ENCODE measurements at regions not wholly inside any gene's neighbourhood (a gene's known extent, or its start where the extent isn't known, plus 50 kb on each side); places are given as distances from the start of the nearest gene placed in this dataset.

DNA sequence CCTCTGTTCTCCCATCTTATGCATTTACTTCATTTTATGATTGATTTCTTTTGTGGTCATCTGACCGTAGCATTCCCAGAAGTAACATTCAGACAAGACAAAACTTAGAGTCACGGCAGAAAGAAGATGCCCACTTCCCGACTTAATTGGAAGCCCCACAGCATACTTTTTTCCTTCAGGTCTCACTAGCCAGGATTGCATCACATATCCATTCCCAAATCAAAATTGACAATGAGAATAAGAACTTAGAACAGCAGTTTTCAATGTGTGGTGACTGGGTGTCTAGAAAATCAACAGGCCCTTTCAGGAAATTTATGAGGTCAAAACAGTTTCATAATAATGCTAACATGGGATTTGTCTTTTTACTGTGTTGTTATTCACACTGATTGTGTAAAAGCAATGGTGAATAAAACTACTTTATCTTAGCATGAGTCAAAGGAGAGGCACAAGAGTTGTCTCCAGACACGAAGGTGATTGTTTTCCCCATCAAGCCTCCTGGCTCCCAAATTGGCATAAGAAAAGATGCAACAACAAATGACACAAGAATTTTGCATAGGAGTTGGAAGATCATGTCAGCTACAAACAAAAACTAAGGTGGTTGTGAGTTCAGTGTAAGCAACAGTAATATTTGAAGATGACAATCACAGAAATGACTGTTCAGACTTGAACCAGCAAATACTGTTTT is 493.9 kb downstream of the HTR7 start:
- intact Hi-C loops (cut with micrococcal nuclease; ENCODE audit: unreplicated experiment), result no loop called here
- no peak overlapping the region for H3K4me3 ChIP-seq (ENCODE audit: low read depth, low read length, poor library complexity, severe bottlenecking)
- no peak overlapping the region for H3K4me2 ChIP-seq (ENCODE audit: low read length)
- H3K4me1 ChIP-seq (ENCODE audit: insufficient read depth, low read length, poor library complexity, severe bottlenecking), result no peaks in the 10 kb centered on the region
- no peak for TF ChIP-seq EZH2phosphoT487 (IDR thresholded peaks at IDR 0.05; ENCODE audit: borderline replicate concordance, low read depth, low read length)
- TF ChIP-seq, protein P1, sequence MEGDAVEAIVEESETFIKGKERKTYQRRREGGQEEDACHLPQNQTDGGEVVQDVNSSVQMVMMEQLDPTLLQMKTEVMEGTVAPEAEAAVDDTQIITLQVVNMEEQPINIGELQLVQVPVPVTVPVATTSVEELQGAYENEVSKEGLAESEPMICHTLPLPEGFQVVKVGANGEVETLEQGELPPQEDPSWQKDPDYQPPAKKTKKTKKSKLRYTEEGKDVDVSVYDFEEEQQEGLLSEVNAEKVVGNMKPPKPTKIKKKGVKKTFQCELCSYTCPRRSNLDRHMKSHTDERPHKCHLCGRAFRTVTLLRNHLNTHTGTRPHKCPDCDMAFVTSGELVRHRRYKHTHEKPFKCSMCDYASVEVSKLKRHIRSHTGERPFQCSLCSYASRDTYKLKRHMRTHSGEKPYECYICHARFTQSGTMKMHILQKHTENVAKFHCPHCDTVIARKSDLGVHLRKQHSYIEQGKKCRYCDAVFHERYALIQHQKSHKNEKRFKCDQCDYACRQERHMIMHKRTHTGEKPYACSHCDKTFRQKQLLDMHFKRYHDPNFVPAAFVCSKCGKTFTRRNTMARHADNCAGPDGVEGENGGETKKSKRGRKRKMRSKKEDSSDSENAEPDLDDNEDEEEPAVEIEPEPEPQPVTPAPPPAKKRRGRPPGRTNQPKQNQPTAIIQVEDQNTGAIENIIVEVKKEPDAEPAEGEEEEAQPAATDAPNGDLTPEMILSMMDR (conservative IDR thresholded peaks at IDR 0.05; ENCODE audit: low read length), result no peak
- no peaks in the 10 kb centered on the region for H4K20me1 ChIP-seq (ENCODE audit: insufficient read depth, low read length)
- H3K9me3 ChIP-seq (ENCODE audit: low read length), result no peaks in the 10 kb centered on the region
- no peaks in the 10 kb centered on the region for H3K9me2 ChIP-seq (ENCODE audit: insufficient read depth, low read length)
- DNase-seq (ENCODE audit: low spot score), result no peak
- H3K27ac ChIP-seq (ENCODE audit: low read depth, low read length, poor library complexity, severe bottlenecking), result no peak overlapping the region
- no peaks in the 10 kb centered on the region for H3K36me3 ChIP-seq (ENCODE audit: insufficient read depth, low read length)
- CTCF ChIA-PET (ENCODE audit: unreplicated experiment), result no interaction called here
- H2AFZ ChIP-seq (ENCODE audit: low read length), result no peak overlapping the region
- H3K79me2 ChIP-seq (ENCODE audit: insufficient read depth, low read depth, low read length), result no peaks in the 10 kb centered on the region
- BruUV-seq (replicated peaks), result no TSS peak
- POLR2A ChIA-PET, result no interaction called here

DNA sequence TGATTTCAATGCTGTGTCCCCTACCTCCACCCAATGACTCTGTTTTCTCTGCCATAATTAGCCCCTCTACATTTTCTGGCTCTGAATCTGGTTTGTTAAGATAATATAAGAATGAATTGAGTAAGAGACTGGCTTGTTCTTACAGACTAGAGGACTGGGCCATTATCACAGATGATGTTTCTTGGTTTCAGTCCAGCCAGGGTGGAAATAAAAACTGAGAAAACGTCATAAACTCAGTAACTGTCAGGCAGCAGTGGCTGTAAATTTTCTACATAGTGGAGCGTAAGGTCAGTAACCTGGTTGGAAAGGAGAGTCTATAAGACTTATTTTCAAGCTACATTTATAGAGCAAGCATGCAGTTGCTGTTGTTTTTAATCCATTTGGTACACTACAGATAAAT is 485.4 kb downstream of the HTR7 start:
- Histone ChIP-seq H3K4me2 (ENCODE audit: low read length) (no peak overlapping the region), H4K20me1 (ENCODE audit: insufficient read depth, low read length) (no peaks in the 10 kb centered on the region), H3K36me3 (ENCODE audit: insufficient read depth, low read length) (no peaks in the 10 kb centered on the region), H3K4me1 (ENCODE audit: insufficient read depth, low read length, poor library complexity, severe bottlenecking) (no peaks in the 10 kb centered on the region), H2AFZ (ENCODE audit: low read length) (no peak overlapping the region), H3K9me2 (ENCODE audit: insufficient read depth, low read length) (no peaks in the 10 kb centered on the region), H3K9me3 (ENCODE audit: low read length) (no peaks in the 10 kb centered on the region), H3K27ac (ENCODE audit: low read depth, low read length, poor library complexity, severe bottlenecking) (no peak overlapping the region), H3K4me3 (ENCODE audit: low read depth, low read length, poor library complexity, severe bottlenecking) (no peak overlapping the region), H3K79me2 (ENCODE audit: insufficient read depth, low read depth, low read length) (no peaks in the 10 kb centered on the region)
- no peak for DNase-seq (ENCODE audit: low spot score)
- BruUV-seq (replicated peaks), result no TSS peak
- TF ChIP-seq, protein P1 (conservative IDR thresholded peaks at IDR 0.05; ENCODE audit: low read length), result no peak
- no peak for TF ChIP-seq EZH2phosphoT487 (IDR thresholded peaks at IDR 0.05; ENCODE audit: borderline replicate concordance, low read depth, low read length)
- intact Hi-C loops (cut with micrococcal nuclease; ENCODE audit: unreplicated experiment), result no loop called here
- POLR2A ChIA-PET, result no interaction called here
- CTCF ChIA-PET (ENCODE audit: unreplicated experiment), result no interaction called here

DNA sequence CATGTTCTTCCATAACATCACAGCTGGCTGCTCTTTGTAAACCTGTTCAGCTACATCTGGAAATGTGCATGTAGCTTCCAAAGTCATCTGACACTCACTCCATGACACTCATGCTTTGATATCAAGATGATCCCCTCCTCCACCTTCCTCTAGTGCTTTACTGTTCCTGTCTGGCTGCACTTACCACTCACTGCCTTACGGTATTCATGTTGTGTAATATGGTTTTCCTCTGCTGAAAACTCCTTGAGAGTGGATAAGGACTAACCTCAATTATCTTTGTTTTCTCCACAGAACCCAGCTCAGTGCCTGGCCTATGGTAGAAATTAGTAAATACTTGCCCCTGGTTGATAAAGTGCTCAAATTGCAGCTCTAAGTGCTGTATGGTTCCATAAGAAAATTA is 483.9 kb downstream of the HTR7 start:
- Histone ChIP-seq H3K9me3 (ENCODE audit: low read length) (no peaks in the 10 kb centered on the region), H3K4me3 (ENCODE audit: low read depth, low read length, poor library complexity, severe bottlenecking) (no peak overlapping the region), H3K9me2 (ENCODE audit: insufficient read depth, low read length) (no peaks in the 10 kb centered on the region), H3K27ac (ENCODE audit: low read depth, low read length, poor library complexity, severe bottlenecking) (no peak overlapping the region), H3K4me1 (ENCODE audit: insufficient read depth, low read length, poor library complexity, severe bottlenecking) (no peaks in the 10 kb centered on the region), H3K79me2 (ENCODE audit: insufficient read depth, low read depth, low read length) (no peaks in the 10 kb centered on the region), H4K20me1 (ENCODE audit: insufficient read depth, low read length) (no peaks in the 10 kb centered on the region), H2AFZ (ENCODE audit: low read length) (no peak overlapping the region), H3K4me2 (ENCODE audit: low read length) (no peak overlapping the region), H3K36me3 (ENCODE audit: insufficient read depth, low read length) (no peaks in the 10 kb centered on the region)
- TF ChIP-seq EZH2phosphoT487 (IDR thresholded peaks at IDR 0.05; ENCODE audit: borderline replicate concordance, low read depth, low read length), result no peak
- TF ChIP-seq, protein P1 (conservative IDR thresholded peaks at IDR 0.05; ENCODE audit: low read length), result no peak
- ChIA-PET CTCF (ENCODE audit: unreplicated experiment) (no interaction called here), POLR2A (no interaction called here)
- DNase-seq (ENCODE audit: low spot score), result no peak
- BruUV-seq (replicated peaks), result no TSS peak
- intact Hi-C loops (cut with micrococcal nuclease; ENCODE audit: unreplicated experiment), result no loop called here

All from OCI-LY7 (cell line).